ENCODE measurements at regions not wholly inside any gene's neighbourhood (a gene's known extent, or its start where the extent isn't known, plus 50 kb on each side); places are given as distances from the start of the nearest gene placed in this dataset.

DNA sequence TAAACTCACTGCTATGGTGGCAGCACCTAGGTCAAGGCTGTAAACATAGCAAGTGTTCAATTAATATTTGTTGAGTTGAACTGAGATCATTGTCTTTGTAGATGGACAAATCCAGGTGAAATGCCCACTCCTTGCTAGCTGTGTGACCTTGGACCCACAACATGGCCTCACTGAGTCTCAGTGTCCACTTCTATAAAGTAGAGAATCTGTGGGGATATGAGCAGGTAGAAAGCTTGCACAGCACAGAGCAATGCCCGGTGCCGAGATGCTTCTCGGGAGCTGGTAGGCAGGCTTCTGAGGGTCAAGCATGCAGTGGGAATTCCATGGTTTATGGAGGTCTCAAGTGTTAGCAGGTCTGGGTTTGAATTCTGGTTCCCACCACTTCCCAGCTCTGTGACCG is 97.9 kb upstream of the SYT13 start:
- intact Hi-C loops (cut with DNase I) = no loop called here
- no peaks in the 10 kb centered on the region for H3K9me3 ChIP-seq

DNA sequence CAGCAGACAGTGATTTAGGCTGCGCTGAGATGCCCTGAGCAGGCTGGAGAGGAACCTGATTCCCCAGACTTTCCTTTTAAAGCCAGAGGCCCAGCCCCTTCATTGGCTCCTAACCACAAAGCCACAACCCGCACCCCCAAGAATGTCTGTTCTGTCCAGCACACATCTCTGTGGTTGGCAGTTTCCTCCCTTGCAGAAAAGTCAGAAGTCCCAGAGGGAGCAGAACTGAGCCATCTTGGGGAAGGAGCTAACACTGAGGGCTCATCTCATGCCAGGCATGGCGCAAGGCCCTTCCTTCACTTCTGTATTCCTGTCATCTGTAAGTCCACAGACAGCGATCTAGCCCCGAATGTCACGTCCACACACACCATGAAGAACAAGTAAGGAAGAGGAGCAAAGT is 97.1 kb upstream of the SYT13 start:
- Histone ChIP-seq H3K4me1 (no peaks in the 10 kb centered on the region), H3K4me3 (no peak overlapping the region), H3K27me3 (no peaks in the 10 kb centered on the region), H3K9me3 (no peaks in the 10 kb centered on the region), H3K27ac (no peak overlapping the region), H3K36me3 (no peaks in the 10 kb centered on the region)
- DNase-seq (peak; percentile 40), ATAC-seq (peak; percentile 37)
- TF ChIP-seq CTCF (IDR thresholded peaks at IDR 0.05) = no peak
- intact Hi-C loops (cut with DNase I) = no loop called here

More for the DNA sequence above, 97.9 kb upstream of the SYT13 start:
- Histone ChIP-seq H3K36me3 (no peaks in the 10 kb centered on the region), H3K27me3 (no peaks in the 10 kb centered on the region), H3K4me1 (no peaks in the 10 kb centered on the region), H3K27ac (no peak overlapping the region), H3K4me3 (no peak overlapping the region)
- no peak for TF ChIP-seq CTCF (IDR thresholded peaks at IDR 0.05)
- ATAC-seq = no peak
- DNase-seq = peak; percentile 11

GRCh38 chr11:45382133-45382878 is 96.2 kb upstream of the SYT13 start:
- no peak for ATAC-seq
- H3K4me3 ChIP-seq = no peak overlapping the region
- DNase-seq = no peak
- H3K27ac ChIP-seq = no peak overlapping the region
- H3K9me3 ChIP-seq = no peaks in the 10 kb centered on the region
- intact Hi-C loops (cut with DNase I) = no loop called here
- H3K36me3 ChIP-seq = no peaks in the 10 kb centered on the region
- no peak for TF ChIP-seq CTCF (IDR thresholded peaks at IDR 0.05)
- no peaks in the 10 kb centered on the region for H3K4me1 ChIP-seq
- no peaks in the 10 kb centered on the region for H3K27me3 ChIP-seq

DNA sequence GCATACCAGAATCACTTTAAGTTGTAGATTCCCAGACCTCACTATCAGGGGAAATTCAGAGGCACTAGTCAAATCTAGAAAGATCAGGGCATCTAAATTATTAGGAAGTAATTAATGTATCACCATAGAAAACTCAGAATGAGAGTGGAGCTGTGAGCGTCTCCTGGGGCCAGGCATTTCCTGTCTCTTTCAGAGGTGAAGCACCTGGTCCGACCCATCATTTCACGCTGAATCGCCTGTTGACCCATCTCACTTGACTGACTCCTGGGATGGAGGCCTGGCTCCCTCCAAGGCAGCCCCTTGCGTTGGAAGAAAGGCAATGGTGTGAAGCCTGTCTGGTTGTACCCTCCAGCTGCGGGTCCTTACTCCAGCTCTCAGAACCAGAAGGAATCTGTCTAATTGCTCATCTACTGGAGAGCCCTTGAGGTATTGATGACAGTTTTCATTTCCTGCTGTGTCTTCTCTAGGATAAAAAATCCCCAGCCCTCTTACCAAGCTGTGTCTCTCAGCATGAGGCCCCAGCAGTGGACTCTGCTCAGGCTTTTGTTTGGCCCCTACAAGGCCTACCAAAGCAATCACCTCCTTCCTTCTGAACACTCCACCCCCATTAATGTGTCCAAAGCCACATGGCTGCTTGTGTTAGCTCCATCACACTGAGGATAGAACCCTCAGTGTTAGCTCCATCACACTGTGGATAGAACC is 93.2 kb upstream of the SYT13 start:
- TF ChIP-seq CTCF (IDR thresholded peaks at IDR 0.05) = no peak
- Histone ChIP-seq H3K9me3 (no peaks in the 10 kb centered on the region), H3K36me3 (no peaks in the 10 kb centered on the region), H3K27ac (no peak overlapping the region), H3K27me3 (no peaks in the 10 kb centered on the region), H3K4me3 (no peak overlapping the region), H3K4me1 (no peaks in the 10 kb centered on the region)
- DNase-seq (no peak), ATAC-seq (no peak)
- intact Hi-C loops (cut with DNase I) = loop anchor here (10.0 kb wide), 1 partner anchor 285 kb away; the partner anchor contains the start of gene CHST1

- intact Hi-C loops (cut with DNase I) = loop anchor here (10.0 kb wide), 1 partner anchor 286 kb away; the partner anchor contains the start of gene CHST1
These were observed 92.4 kb upstream of the SYT13 start for GRCh38 chr11:45378516-45378915.

More at GRCh38 chr11:45378516-45378915, 92.4 kb upstream of the SYT13 start:
- H3K36me3 ChIP-seq = no peaks in the 10 kb centered on the region
- H3K4me3 ChIP-seq = no peak overlapping the region
- TF ChIP-seq CTCF (IDR thresholded peaks at IDR 0.05) = no peak
- no peaks in the 10 kb centered on the region for H3K4me1 ChIP-seq
- ATAC-seq (no peak), DNase-seq (no peak)
- no peaks in the 10 kb centered on the region for H3K27me3 ChIP-seq
- no peaks in the 10 kb centered on the region for H3K9me3 ChIP-seq
- H3K27ac ChIP-seq = no peak overlapping the region
